ENCODE measurements at regions not wholly inside any gene's neighbourhood (a gene's known extent, or its start where the extent isn't known, plus 50 kb on each side); places are given as distances from the start of the nearest gene placed in this dataset.

DNA sequence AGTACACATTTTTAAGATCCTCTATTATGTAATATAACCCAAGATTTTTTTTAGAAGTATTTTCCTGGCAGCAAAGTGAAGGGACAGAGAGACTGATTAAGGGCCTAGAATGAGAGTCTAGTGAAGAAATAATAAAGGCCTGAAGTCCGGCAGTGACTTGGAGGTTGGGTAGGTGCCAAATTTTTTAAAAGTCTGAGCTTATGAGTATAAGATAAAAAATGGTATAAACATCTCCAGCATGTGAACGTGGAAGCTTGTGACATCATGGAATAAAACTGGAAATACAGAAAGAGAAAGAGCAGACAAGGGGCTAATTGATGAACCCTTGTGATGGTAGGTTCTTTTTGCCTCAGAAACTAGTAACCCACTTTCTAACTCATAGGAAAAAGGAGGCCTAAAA is 174.6 kb downstream of the SUCLA2 start:
- no peak for DNase-seq

DNA sequence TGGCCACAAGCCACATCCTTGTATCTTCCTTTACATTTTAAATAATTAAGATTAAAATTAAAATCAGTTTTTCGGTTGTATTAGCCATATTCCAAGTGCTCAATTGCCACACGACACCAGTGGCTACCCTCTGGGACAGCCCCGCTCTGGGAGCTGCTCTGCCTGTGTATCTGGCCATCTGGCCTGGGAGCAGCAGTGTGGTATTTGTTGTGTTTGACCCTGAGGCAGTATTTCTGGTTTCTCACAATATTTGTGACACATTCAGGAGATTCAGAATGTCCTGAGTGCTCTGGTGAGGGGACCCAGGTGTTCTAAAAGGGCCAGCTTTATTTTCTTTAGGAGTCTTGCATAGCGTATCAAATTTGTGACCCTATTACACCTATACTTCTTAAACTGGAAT is 179.0 kb downstream of the SUCLA2 start:
- no peak for DNase-seq

DNA sequence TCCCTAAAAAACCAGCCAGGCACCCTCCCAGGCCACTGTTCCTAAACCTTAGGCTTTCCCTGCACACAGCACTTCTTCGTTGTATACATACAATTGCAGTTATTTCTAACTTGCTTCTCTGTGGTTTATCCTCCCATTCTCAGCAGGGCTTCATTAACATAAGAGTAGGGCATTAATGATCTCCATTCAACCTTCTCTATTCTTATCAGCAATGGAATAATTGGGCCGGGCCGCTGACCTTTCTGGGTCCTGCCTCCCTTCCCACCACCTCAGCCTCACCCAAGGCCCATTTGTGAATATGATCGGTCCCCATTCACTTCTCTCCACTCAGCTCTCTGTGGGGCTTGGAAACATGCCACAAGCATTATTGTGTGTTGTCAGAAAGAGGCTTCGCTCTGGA is 184.2 kb downstream of the SUCLA2 start:
- DNase-seq, result no peak

DNA sequence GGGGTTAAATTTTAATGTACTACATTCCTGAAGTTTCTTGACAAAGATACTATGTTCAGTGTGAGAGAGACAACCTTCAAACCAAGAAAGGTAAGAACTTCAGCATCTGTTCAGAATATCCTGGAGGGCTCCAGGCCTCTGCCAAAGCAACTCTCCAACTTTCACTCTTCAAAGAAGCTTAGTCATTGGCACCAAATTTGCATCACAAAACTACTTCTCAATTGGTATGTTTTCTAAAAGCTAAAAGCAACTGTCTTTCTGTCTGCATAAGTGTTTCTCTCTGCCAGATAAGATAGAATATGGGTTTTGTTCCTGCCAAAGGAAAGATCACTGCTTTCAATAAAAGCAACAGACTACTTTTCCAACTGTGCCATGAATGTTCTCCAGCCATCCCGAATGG is 187.4 kb downstream of the SUCLA2 start:
- no peak for DNase-seq

DNA sequence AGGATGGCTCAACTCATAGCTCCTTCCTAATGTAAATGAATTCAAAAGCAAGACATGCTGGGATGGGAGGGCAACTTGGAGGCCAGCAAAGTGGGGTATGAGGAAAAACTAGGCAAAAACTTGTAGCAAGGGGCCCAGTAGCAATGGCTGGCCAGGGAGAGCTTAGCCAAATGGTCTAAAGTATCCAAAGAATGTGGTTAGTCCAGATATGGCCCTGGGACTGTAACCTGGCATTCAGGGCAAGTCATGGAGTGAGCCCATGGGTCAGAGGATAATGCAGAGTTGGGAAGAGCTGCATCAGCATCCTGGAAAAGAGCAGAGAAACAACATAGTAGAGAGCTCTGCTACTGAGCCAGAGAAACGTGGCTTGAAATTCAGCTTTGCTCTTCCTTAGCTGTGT is 191.7 kb downstream of the SUCLA2 start:
- no peak for DNase-seq

DNA sequence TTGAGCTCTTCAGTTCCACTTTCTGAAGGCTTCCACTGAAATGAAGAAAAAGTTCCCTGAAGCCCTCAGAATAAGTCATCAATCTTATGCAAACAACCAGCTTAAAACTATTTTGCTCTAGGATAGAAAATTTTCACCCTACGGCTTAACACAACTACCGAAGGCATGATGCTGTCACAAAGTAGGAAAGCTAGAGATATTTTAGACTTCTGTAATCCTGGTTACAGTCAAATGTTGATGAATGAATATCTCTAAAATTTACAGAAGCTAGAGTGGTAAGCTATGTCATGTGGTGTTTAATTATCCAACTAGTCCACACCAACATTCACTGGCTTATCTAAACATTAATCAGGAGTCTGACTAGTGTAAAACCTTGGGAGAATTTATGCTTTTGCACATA is 197.9 kb downstream of the SUCLA2 start:
- no peak for DNase-seq

DNA sequence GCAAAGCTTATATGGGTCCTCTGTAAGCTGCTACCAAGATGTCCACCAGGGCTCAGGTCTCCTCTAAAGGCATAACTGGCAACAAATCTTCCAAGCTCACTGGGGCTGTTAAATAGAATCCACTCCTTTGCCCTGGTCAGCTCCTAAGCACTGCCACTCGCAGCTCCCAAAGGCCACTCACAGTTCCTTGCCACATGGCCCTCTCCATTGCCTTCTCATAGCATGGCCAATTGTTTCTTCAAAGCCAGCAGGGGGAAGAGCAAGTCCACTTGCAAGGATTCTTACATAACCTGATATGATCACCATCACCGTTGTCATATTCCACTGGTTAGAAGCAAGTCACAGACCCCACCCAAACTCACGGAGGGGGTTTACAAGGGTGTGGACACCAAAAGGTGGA is 199.5 kb downstream of the SUCLA2 start:
- DNase-seq, result no peak

DNA sequence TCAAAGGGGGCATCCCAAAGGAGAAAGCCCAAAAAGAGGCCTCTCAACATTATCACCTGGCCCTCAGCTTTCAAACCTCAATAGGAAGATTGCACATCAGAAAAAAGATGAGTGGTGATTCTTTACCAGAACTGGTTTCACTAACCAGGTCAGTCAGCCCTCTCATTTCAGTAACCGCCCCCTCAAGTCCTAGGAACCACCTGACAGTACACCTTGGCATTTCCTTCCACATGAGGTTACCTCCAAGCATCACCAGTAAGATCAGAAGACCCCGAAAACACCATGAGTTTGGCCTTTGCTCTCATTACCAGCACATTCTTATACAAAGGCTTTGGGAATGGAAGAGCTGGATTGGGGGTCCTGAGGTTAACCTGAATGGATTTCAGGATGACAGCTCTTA is 200.5 kb downstream of the SUCLA2 start:
- no peak for DNase-seq

DNA sequence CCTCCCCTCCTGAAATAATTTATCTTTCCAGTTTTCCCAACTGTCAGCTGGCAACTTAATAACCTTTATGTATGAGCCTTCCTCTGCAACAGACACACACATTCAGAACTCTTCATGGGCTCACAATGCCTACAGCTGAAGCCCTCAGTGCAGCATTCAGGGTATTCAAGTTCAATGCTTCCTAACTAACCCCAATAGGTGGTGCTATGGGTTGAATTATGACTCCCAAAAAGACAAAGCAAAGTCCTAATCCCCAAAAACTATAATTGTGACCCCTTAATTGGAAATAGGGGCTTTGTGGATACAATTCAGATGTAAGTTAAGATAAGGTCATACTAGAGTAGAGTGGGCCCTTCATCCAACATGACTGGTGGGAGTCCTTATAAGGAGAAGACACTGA is 202.2 kb downstream of the SUCLA2 start:
- no peak for DNase-seq

DNA sequence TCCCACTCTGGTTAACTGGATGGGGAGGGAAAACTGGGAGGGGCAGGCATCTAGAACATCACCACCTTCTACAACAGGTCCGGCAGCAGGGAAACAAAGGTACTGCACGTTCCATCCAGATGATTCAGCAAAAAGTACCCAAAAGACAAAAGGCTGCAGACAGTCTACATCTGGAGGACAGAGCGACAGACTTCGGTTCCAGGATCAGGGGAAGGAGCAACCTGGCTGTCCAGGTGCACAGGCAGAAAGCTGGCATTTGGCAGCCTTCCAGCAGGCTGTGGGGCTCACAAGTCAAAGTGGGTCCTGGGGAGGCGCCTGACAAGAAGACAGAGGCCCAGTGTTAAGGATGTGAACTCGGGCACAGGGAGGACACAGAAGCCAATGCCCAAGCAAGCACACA is 202.9 kb downstream of the SUCLA2 start:
- no peak for DNase-seq

DNA sequence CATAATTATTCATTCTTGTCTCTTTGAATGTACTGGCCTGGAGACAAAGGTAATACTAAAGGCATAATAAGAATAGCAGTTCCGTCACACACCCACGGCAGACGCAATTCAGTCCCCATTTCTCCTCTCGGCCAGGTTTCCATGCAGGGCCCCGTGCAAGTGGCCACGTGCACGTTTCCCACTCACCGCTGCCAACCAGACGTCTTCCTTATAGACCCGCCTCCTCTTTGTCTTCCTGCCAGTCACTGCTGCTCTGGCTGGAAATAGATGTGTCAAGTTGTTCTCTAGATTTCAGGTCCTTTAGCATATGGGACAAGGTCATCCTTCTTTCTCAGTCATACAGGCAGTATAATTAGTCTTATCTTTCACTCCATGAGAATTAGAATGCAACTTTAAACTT is 204.3 kb downstream of the SUCLA2 start:
- no peak for DNase-seq

DNA sequence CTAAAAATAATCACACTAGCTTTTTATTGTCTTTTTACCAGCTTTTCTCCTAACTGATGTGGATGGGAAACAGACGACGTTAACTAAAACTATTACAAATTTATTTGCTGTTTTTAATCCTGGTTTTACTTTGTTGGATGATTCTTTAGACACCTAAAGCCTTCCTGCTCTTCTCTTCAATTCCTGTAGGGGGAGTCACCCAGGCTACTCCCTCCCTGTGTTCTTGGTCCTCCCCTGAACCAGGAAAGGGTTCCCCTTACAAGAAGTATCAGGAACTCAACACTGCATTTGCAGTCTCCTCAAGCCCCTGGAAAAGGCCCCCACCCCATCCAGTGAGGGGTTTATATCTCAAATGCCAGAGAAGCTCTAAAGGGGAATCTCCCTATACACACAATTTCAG is 206.1 kb downstream of the SUCLA2 start:
- DNase-seq, result no peak

DNA sequence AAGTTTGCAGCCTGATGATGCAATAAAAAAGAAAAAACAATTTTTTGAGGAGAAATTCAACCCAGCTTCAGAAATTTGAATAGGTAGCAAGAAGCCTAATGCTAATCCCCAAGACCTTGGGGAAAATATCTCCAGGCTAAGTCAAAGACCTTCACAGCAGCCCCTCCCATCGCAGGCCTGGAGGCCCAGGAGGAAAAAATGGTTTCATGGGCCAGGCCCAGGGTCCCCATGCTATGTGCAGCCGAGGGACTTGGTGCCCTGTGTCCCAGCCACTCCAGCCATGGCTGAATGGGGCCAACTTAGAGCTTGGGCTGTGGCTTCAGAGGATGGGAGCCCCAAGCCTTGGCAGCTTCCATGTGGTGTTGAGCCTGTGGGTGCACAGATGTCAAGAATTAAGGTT is 210.3 kb downstream of the SUCLA2 start:
- no peak for DNase-seq

DNA sequence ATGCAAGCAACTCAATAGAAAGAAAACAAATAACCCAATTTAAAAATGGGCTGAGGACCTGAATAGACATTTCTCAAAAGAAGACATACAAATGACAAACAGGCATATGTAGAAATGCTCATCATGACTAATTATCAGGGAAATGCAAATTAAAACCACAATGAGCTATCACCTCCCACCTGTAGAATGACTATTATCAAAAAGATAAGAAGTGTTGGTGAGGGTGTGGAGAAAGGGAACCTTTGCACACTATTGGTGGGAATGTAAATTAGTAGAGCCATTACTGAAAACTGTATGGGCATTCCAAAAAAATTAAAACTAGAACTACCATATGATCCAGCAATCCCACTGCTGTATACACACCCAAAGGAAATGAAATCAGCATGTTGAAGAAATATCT is 212.2 kb downstream of the SUCLA2 start:
- no peak for DNase-seq

DNA sequence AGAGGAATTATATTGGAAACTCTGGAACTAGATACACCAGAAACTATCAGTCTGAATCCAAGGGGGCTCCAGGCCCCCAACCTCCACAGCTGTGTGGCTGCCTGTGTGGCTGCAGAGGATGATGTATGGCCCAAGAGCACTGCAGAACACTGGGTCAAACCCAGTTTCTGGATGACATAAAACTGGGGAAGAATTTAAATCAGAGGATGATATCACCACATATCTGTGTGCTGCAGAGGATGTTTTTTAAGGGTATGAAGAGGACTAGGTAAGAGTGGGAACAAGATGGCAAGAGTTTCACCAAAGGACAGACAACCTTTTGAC is 226.4 kb downstream of the SUCLA2 start:
- DNase-seq, result no peak

DNA sequence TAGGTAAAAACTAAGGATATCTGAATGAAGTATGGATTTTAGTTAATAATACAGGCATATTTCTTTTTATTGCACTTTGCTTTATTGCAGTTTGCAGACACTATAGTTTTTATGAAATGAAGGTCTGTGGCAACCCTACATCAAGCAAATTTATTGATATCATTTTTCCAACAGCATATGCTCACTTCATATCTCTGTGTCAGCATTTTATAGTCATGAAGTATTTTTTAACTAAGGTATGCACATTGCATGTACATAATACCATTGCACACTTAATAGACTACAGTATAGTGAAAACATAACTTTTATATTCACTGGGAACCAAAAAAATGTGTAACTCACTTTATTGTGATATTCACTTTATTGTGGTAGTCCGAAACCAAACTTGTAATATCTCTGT is 236.3 kb downstream of the SUCLA2 start:
- no peak for DNase-seq

DNA sequence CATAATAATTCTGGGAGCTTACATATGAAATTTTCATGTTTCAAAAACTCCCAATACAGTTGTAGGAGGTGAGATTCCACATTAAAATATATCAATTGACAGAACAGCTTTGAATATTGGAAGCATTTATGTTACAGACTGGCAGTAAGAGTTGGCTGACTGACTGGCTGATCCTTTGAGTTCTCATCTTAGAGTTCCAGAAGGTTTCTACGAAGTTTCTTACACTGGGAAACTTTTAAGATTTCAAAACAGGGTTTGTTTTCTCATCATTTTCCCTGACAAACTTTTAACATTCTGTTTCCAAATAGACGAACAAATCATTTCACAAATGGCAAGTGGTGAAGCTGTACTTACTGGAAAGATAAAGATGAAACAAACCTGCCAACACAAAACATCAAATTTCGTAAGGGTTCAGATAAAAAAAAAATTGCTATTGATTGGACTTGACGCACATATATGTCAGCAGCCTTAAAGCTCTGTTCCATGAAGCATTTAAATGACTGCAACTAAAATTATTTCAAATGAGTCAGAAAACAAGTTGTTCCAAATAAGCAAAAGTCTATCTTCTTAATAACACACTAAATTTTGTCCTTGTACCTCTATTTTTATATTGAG is 243.5 kb downstream of the SUCLA2 start:
- no peak for DNase-seq

DNA sequence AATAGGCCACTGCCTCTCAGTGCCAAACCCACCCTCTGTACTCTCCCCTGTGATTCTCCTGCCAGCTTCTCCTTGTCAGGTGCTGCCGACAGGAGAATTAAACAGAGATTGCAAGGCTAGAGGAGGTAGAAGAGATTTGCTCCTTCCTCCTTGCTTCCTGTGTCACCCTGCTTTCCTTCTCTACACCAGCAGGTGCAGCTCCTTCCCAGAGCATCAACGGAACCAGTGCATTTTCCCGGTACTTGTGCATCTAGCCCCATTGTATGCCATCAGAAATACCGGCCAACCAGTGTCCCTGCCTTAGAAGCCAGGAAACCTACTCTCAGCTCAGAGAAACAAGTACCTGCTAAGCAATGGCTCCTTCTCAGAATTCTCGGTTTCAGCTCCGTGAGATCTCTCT is 253.2 kb downstream of the SUCLA2 start:
- no peak for DNase-seq

DNA sequence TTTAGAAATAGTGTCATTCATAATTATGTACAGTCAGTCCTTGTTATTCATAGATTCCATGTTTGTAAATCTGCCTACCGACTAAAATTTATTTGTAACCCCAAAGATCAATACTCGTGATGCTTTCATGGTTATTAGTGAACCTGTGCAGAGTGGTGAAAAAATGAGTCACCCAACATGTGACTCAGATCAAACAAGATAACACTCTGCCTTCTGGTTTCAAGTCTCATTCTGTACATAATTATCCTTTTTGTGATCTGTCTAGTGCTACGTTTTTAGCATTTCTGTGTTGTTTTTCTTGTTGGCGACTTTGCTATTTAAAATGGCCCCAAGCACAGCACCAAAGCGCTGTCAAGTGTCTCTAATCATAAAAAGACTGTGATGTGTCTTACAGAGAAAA is 274.7 kb downstream of the SUCLA2 start:
- no peak for DNase-seq

DNA sequence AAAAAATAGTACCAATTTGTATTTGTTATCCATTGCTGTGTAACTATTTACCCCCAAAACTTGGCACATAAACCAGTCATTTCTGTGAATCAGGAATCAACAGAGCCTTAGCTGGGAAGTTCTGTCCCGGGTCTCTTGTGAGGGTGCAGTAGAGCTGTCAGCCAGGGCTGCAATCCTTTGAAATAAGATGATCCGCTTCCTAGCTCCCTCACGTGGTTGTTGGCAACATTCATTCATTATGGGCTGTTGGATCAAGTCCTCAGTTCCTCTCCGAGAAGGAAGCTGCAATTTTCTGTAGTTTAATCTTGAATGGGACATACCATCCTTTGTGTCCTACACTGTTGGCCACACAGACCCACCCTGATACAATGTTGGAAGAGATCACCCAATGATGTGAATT is 277.2 kb downstream of the SUCLA2 start:
- no peak for DNase-seq

DNA sequence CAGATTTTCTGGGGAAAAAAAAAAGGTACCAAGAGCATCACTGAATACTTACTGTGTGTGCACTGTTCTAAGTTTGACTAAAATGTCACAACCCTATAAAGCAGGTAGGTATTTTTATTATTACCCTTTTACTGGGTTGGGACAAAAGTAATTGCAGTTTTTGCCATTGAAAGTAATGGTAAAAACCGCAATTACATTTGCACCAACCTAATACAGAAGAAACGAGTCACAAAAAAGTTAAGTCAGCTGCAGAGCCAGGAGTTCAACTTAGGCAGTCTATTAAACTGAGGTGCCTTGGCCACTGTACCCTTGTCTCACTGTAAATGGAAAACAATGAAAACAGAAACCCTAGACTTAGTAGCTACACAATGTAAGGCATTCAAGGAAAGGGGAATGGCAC is 281.9 kb downstream of the SUCLA2 start:
- DNase-seq, result no peak

DNA sequence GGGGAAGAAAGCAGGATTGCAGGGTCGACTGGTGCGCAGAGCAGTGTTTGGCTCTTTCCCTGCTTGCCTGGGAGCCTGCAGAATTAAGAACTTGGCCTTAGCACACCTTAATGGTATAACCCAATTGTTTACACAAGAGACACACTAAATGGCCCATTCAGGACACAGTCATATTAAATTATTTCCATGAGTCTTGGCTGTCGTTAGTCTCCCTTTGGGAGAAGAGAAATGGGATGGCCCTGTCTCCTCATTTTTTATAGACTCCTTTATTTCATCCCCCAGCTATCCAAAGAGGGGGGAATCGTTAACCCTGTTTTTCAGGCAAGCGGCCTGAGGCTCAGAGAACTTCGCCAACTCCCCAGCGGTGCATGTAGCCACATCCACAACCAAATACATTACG is 282.5 kb downstream of the SUCLA2 start:
- DNase-seq, result no peak

DNA sequence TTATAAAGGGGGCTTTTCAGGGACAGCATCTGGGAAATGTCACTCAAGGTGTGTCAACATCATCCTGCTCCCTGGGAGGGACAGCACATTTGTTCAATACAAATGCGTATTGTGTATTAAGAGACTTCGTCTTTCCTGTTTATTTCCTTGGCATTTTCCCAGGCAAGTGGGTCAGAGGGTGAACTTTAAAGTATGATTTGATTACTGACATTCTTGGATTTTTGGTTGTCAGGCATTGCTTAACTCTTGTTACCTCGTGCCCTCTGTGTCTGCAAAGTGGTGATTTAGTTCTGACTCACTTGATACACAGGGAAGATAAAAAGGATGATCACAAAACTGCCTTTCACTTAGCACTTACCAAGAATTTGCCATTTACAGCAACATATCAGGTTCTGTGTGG is 292.7 kb downstream of the SUCLA2 start:
- no peak for DNase-seq

DNA sequence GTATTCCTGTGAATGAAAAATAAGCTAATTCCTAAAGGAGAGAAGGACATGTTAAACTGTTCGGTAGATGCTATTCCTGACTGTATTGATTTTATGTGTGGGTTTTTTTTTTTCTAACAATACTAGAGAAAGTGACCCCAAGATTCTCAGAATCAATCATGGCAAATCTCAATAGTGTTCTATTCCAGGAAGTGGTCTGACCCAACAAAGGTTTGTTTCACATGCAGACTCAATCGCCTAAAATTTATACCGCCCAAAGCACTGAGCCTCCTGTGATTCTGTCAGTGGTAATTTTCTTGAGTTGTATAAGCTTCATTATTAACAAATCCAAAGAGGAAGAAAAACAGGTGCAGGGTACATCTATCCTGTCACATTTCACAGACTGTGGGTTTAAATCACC is 293.7 kb downstream of the SUCLA2 start:
- DNase-seq, result no peak

DNA sequence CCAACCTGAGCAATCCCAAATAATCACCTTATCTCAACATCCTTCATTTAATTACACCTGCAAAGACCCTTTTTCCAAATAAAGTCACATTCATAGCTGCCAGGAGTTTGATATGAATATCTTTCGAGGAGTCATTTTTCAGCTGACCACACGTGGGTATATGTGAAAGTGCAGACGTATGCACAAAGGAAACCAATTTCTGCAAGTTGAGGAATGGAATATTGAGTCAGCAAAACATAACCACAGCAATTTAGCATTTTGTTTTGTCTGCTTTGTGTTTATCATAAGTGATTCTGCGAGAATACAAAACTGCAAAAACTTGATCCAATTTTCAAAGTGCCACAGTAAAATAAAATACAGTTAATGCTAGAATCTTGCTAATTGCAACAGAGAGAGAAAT is 295.9 kb downstream of the SUCLA2 start:
- DNase-seq, result no peak

DNA sequence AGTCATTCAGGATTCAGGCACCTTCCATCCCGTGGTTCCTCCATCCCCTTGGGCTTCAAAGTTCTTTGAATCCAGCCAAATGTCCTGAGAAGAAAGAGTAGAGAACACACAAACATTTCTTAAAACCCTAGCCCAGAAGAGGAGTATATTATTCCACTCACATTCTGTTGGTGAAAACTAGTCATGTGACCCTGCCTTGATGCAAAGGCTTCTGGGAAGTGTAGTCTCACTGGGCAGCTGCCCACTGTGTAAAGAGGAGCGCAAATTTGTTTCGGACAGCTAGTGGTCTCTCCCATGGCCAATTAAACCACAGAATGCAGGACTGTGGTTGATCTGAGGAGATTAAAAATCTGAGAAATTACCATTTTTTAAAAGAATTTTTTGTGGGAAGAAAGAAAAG is 304.4 kb downstream of the SUCLA2 start:
- DNase-seq, result no peak
